Adrenal gland (tissue), 5 donors: ENCODE measurements at regions not wholly inside any gene's neighbourhood (a gene's known extent, or its start where the extent isn't known, plus 50 kb on each side); places are given as distances from the start of the nearest gene placed in this dataset.

Source experiments
- POLR2A ChIP-seq, 2 donors: fragments of 450-650 bp; IDR thresholded peaks; one replicate each; pipeline ENCODE4 v1.6.1; 2017; ENCODE audit warnings: antibody characterized with exemption in 2 of 2, mild to moderate bottlenecking in 2 of 2, moderate library complexity in 1 of 2
- TF ChIP-seq, protein P1 (sequence below), 6 experiments: fragments of 450-650 bp in 4 of 6; fragments of 200-600 bp in 2 of 6; sonication (generic) in 1 of 6; IDR thresholded peaks; 1 replicate in 5 of 6; 2 replicates in 1 of 6; pipeline versions ENCODE4 v1.5.1 to v1.8.0; 2016 to 2021; ENCODE audit warnings: antibody characterized with exemption in 6 of 6, mild to moderate bottlenecking in 2 of 6, moderate library complexity in 1 of 6
- donor health status: DM: no; HTN: no; CAD: no.

GRCh38 chr2:41870265-41870585 is 177.6 kb upstream of the PKDCC start:
- TF ChIP-seq, protein P1, sequence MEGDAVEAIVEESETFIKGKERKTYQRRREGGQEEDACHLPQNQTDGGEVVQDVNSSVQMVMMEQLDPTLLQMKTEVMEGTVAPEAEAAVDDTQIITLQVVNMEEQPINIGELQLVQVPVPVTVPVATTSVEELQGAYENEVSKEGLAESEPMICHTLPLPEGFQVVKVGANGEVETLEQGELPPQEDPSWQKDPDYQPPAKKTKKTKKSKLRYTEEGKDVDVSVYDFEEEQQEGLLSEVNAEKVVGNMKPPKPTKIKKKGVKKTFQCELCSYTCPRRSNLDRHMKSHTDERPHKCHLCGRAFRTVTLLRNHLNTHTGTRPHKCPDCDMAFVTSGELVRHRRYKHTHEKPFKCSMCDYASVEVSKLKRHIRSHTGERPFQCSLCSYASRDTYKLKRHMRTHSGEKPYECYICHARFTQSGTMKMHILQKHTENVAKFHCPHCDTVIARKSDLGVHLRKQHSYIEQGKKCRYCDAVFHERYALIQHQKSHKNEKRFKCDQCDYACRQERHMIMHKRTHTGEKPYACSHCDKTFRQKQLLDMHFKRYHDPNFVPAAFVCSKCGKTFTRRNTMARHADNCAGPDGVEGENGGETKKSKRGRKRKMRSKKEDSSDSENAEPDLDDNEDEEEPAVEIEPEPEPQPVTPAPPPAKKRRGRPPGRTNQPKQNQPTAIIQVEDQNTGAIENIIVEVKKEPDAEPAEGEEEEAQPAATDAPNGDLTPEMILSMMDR (IDR thresholded peaks at IDR 0.05) = no peak
- no peak for TF ChIP-seq POLR2A (IDR thresholded peaks at IDR 0.05)
